NB4 (cell line): ENCODE measurements at regions not wholly inside any gene's neighbourhood (a gene's known extent, or its start where the extent isn't known, plus 50 kb on each side); places are given as distances from the start of the nearest gene placed in this dataset.

Experiments
- CTCF ChIP-seq: IDR thresholded peaks from one replicate; pipeline ENCODE4 v1.5.1; 2012; ENCODE audit warnings: low read depth, low read length
- MAX ChIP-seq: IDR thresholded peaks from 2 replicates; pipeline ENCODE4 v1.6.1; 2011; ENCODE audit warnings: low read depth, low read length
- MYC ChIP-seq: IDR thresholded peaks from 2 replicates; pipeline ENCODE4 v1.6.1; 2011; ENCODE audit warnings: low read depth, low read length
- POLR2A ChIP-seq: IDR thresholded peaks from 2 replicates; pipeline ENCODE4 v1.6.1; 2011; ENCODE audit warnings: mild to moderate bottlenecking; ENCODE audit not compliant: insufficient read length; ENCODE audit errors: extremely low read depth

GRCh38 chr1:56415258-56415657 lies 164.1 kb downstream of the PLPP3 start:
- no peak for TF ChIP-seq CTCF
- TF ChIP-seq POLR2A, result no peak
- TF ChIP-seq MAX, result no peak
- TF ChIP-seq MYC, result no peak
